ENCODE measurements at regions not wholly inside any gene's neighbourhood (a gene's known extent, or its start where the extent isn't known, plus 50 kb on each side); places are given as distances from the start of the nearest gene placed in this dataset.

DNA sequence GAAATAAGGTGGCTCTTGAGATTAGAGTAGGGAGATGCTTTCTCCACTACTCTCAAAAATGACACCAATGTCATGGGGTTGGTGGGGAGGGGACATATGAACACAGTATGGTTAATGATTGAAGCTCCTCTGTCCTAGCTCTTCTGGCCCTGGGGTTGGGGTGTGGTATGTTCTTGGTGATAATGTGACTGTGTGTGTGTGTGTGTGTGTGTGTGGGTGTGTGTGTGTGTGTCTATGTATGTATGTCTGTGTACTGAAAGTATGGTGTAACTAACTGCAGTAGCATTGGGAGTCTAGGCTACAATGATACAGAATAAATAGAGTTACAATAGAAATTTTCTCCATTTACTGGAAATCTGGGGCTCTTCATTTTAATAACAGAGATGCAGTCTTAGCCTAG lies 121.0 kb upstream of the CD180 start:
- TF ChIP-seq, protein P1, sequence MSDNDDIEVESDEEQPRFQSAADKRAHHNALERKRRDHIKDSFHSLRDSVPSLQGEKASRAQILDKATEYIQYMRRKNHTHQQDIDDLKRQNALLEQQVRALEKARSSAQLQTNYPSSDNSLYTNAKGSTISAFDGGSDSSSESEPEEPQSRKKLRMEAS (IDR thresholded peaks at IDR 0.05), result no peak
- TF ChIP-seq EZH2 (IDR thresholded peaks at IDR 0.05) (no peak), POLR2A (IDR thresholded peaks at IDR 0.05; ENCODE audit: borderline replicate concordance, extremely low read depth, insufficient read depth, insufficient read length) (no peak), REST (IDR thresholded peaks at IDR 0.05; ENCODE audit: low read depth) (no peak), JUND (IDR thresholded peaks at IDR 0.05) (no peak), ZFX (IDR thresholded peaks at IDR 0.05) (no peak)
- TF ChIP-seq, protein P2, sequence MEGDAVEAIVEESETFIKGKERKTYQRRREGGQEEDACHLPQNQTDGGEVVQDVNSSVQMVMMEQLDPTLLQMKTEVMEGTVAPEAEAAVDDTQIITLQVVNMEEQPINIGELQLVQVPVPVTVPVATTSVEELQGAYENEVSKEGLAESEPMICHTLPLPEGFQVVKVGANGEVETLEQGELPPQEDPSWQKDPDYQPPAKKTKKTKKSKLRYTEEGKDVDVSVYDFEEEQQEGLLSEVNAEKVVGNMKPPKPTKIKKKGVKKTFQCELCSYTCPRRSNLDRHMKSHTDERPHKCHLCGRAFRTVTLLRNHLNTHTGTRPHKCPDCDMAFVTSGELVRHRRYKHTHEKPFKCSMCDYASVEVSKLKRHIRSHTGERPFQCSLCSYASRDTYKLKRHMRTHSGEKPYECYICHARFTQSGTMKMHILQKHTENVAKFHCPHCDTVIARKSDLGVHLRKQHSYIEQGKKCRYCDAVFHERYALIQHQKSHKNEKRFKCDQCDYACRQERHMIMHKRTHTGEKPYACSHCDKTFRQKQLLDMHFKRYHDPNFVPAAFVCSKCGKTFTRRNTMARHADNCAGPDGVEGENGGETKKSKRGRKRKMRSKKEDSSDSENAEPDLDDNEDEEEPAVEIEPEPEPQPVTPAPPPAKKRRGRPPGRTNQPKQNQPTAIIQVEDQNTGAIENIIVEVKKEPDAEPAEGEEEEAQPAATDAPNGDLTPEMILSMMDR (IDR thresholded peaks at IDR 0.05 in 2 of 3, conservative IDR thresholded peaks at IDR 0.05 in 1 of 3; ENCODE audit: borderline replicate concordance in 1 of 3, insufficient read depth in 1 of 3, low read depth in 2 of 3, low read length in 2 of 3), result no peak
